K562 (cell line): ENCODE measurements at regions not wholly inside any gene's neighbourhood (a gene's known extent, or its start where the extent isn't known, plus 50 kb on each side); places are given as distances from the start of the nearest gene placed in this dataset.

Source experiments
- NFIC ChIP-seq: fragments of 450-650 bp; IDR thresholded peaks from 2 replicates; pipeline ENCODE4 v1.6.1; 2017; ENCODE audit warnings: mild to moderate bottlenecking, inconsistent platforms
- SRSF1 ChIP-seq: fragments of 200-400 bp; formaldehyde crosslinking; IDR thresholded peaks from 2 replicates; pipeline ENCODE4 v1.6.1; 2017; ENCODE audit warnings: mild to moderate bottlenecking, low read depth, low read length, moderate library complexity
- TF ChIP-seq, protein P1 (sequence below), 2 experiments: fragments of 450-650 bp; formaldehyde crosslinking in 1 of 2; IDR thresholded peaks; 2 replicates each; pipeline versions ENCODE4 v1.4.0 to v1.6.1; 2014 to 2020; ENCODE audit warnings: mild to moderate bottlenecking in 2 of 2, borderline replicate concordance in 1 of 2, low read depth in 1 of 2

DNA sequence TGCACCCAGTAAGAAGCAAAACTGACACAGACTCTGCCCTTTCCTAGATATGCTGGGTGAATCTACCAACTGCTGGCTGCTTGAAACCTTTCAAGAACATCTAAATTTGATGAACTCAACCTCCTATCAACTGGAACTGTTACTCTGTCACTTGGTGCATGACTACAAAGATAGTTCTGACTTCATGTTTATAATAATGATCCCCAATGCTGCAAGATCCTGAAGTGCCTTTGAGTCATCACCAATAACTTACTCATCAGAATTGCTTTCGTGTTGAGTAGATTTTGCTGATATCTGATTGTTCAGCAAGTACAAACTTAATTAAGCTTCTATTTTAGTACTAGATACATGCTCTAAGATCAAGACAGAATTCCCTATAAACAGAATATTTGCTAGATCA lies 100.2 kb upstream of the ARMC2 start:
- TF ChIP-seq, protein P1, sequence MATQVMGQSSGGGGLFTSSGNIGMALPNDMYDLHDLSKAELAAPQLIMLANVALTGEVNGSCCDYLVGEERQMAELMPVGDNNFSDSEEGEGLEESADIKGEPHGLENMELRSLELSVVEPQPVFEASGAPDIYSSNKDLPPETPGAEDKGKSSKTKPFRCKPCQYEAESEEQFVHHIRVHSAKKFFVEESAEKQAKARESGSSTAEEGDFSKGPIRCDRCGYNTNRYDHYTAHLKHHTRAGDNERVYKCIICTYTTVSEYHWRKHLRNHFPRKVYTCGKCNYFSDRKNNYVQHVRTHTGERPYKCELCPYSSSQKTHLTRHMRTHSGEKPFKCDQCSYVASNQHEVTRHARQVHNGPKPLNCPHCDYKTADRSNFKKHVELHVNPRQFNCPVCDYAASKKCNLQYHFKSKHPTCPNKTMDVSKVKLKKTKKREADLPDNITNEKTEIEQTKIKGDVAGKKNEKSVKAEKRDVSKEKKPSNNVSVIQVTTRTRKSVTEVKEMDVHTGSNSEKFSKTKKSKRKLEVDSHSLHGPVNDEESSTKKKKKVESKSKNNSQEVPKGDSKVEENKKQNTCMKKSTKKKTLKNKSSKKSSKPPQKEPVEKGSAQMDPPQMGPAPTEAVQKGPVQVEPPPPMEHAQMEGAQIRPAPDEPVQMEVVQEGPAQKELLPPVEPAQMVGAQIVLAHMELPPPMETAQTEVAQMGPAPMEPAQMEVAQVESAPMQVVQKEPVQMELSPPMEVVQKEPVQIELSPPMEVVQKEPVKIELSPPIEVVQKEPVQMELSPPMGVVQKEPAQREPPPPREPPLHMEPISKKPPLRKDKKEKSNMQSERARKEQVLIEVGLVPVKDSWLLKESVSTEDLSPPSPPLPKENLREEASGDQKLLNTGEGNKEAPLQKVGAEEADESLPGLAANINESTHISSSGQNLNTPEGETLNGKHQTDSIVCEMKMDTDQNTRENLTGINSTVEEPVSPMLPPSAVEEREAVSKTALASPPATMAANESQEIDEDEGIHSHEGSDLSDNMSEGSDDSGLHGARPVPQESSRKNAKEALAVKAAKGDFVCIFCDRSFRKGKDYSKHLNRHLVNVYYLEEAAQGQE (IDR thresholded peaks at IDR 0.05; ENCODE audit: borderline replicate concordance): no peak
- TF ChIP-seq, protein P1 (CRISPR knock-in tag; IDR thresholded peaks at IDR 0.05; ENCODE audit: low read depth): no peak
- TF ChIP-seq NFIC (no peak), SRSF1 (no peak)
